ENCODE measurements at regions not wholly inside any gene's neighbourhood (a gene's known extent, or its start where the extent isn't known, plus 50 kb on each side); places are given as distances from the start of the nearest gene placed in this dataset.

- TF ChIP-seq SIN3A (IDR thresholded peaks at IDR 0.05; ENCODE audit: borderline replicate concordance, insufficient read depth, low read length) = no peak
These were observed 59.6 kb upstream of the MRPS22 start for GRCh38 chr3:139284221-139284620.

- TF ChIP-seq POLR2AphosphoS5 (IDR thresholded peaks at IDR 0.05; ENCODE audit: low read depth, low read length) (no peak), REST (IDR thresholded peaks at IDR 0.05; ENCODE audit: insufficient read depth in 1 of 2, low read depth in 2 of 2, low read length in 2 of 2) (no peak), SIN3A (IDR thresholded peaks at IDR 0.05; ENCODE audit: borderline replicate concordance, insufficient read depth, low read length) (no peak), TAF1 (IDR thresholded peaks at IDR 0.05; ENCODE audit: borderline replicate concordance, insufficient read depth, low read length) (no peak), FOXP2 (optimal IDR thresholded peaks at IDR 0.05; ENCODE audit: borderline replicate concordance, extremely low read depth, extremely low read length, insufficient read depth) (no peak)
These were observed 58.1 kb upstream of the MRPS22 start for GRCh38 chr3:139285691-139286090.

GRCh38 chr3:139286241-139286640 is 57.6 kb upstream of the MRPS22 start:
- no peak for TF ChIP-seq SIN3A (IDR thresholded peaks at IDR 0.05; ENCODE audit: borderline replicate concordance, insufficient read depth, low read length)
- TF ChIP-seq REST (IDR thresholded peaks at IDR 0.05; ENCODE audit: insufficient read depth in 1 of 2, low read depth in 2 of 2, low read length in 2 of 2) = no peak
- TF ChIP-seq POLR2AphosphoS5 (IDR thresholded peaks at IDR 0.05; ENCODE audit: low read depth, low read length) = no peak
- TF ChIP-seq TAF1 (IDR thresholded peaks at IDR 0.05; ENCODE audit: borderline replicate concordance, insufficient read depth, low read length) = no peak
- TF ChIP-seq FOXP2 (optimal IDR thresholded peaks at IDR 0.05; ENCODE audit: borderline replicate concordance, extremely low read depth, extremely low read length, insufficient read depth) = no peak

- TF ChIP-seq POLR2AphosphoS5 (IDR thresholded peaks at IDR 0.05; ENCODE audit: low read depth, low read length) (no peak), FOXP2 (optimal IDR thresholded peaks at IDR 0.05; ENCODE audit: borderline replicate concordance, extremely low read depth, extremely low read length, insufficient read depth) (no peak)
These were observed 57.0 kb upstream of the MRPS22 start for GRCh38 chr3:139286825-139287224.

GRCh38 chr3:139287557-139287956 is 56.3 kb upstream of the MRPS22 start:
- TF ChIP-seq TAF1 (IDR thresholded peaks at IDR 0.05; ENCODE audit: borderline replicate concordance, insufficient read depth, low read length) (no peak), REST (IDR thresholded peaks at IDR 0.05; ENCODE audit: insufficient read depth in 1 of 2, low read depth in 2 of 2, low read length in 2 of 2) (no peak), SIN3A (IDR thresholded peaks at IDR 0.05; ENCODE audit: borderline replicate concordance, insufficient read depth, low read length) (no peak), FOXP2 (optimal IDR thresholded peaks at IDR 0.05; ENCODE audit: borderline replicate concordance, extremely low read depth, extremely low read length, insufficient read depth) (no peak), POLR2AphosphoS5 (IDR thresholded peaks at IDR 0.05; ENCODE audit: low read depth, low read length) (no peak)

- TF ChIP-seq SIN3A (IDR thresholded peaks at IDR 0.05; ENCODE audit: borderline replicate concordance, insufficient read depth, low read length) = no peak
- TF ChIP-seq TAF1 (IDR thresholded peaks at IDR 0.05; ENCODE audit: borderline replicate concordance, insufficient read depth, low read length) = no peak
- no peak for TF ChIP-seq REST (IDR thresholded peaks at IDR 0.05; ENCODE audit: insufficient read depth in 1 of 2, low read depth in 2 of 2, low read length in 2 of 2)
- TF ChIP-seq FOXP2 (optimal IDR thresholded peaks at IDR 0.05; ENCODE audit: borderline replicate concordance, extremely low read depth, extremely low read length, insufficient read depth) = no peak
- TF ChIP-seq POLR2AphosphoS5 (IDR thresholded peaks at IDR 0.05; ENCODE audit: low read depth, low read length) = no peak
These were observed 55.5 kb upstream of the MRPS22 start for GRCh38 chr3:139288266-139288821.
